Body of pancreas (tissue), 4 donors: ENCODE measurements at regions not wholly inside any gene's neighbourhood (a gene's known extent, or its start where the extent isn't known, plus 50 kb on each side); places are given as distances from the start of the nearest gene placed in this dataset.

Experiments
- ATAC-seq: fragments of 150-250 bp; one replicate; pipeline ENCODE4 v1.9.1; 2016
- DNase-seq, 4 donors: peaks; one replicate each; pipeline ENCODE4 v3.0.0-alpha.2; 2019
- H3K27ac ChIP-seq, 4 donors: fragments of 200-600 bp; sonication (generic); 1 replicate in 3 of 4; 2 replicates in 1 of 4; pipeline versions ENCODE4 v1.5.1 to v1.6.1; 2016 to 2019; ENCODE audit warnings: mild to moderate bottlenecking in 1 of 4, mixed read lengths in 1 of 4, moderate library complexity in 1 of 4
- H3K27me3 ChIP-seq, 2 donors: fragments of 200-600 bp; sonication (generic); one replicate each; pipeline ENCODE4 v1.6.0; 2016; ENCODE audit warnings: mild to moderate bottlenecking in 1 of 2
- H3K36me3 ChIP-seq, 2 donors: fragments of 200-600 bp; sonication (generic); replicated peaks in 1 of 2; 2 replicates each; pipeline ENCODE4 v1.5.1; 2016; ENCODE audit warnings: low read depth in 2 of 2; ENCODE audit not compliant: insufficient read depth in 1 of 2
- H3K4me1 ChIP-seq: fragments of 200-600 bp; sonication (generic); one replicate; pipeline ENCODE4 v1.6.0; 2016
- H3K4me3 ChIP-seq, 2 donors: fragments of 200-600 bp; sonication (generic); 1 replicate in 1 of 2; 2 replicates in 1 of 2; pipeline ENCODE4 v1.5.1; 2016 to 2019
- H3K9me3 ChIP-seq, 3 donors: fragments of 200-600 bp; sonication (generic); 1 replicate in 2 of 3; 2 replicates in 1 of 3; pipeline ENCODE4 v1.5.1; 2016
- CTCF ChIP-seq, 7 experiments: fragments of 450-650 bp in 4 of 7; fragments of 200-600 bp in 3 of 7; sonication (generic) in 3 of 7; IDR thresholded peaks; one replicate each; pipeline ENCODE4 v1.5.1; 2016 to 2019; ENCODE audit warnings: antibody characterized with exemption in 7 of 7
- POLR2A ChIP-seq, 3 donors: fragments of 450-650 bp; IDR thresholded peaks; one replicate each; pipeline ENCODE4 v1.6.1; 2016; ENCODE audit warnings: antibody characterized with exemption in 3 of 3, mild to moderate bottlenecking in 2 of 3
- WGBS, 2 donors: methylation state at CpG; one replicate each; pipeline ENCODE4 v1.1.5; 2017; 5-methylcytosine and 5-hydroxymethylcytosine counted together
- intact Hi-C: fragments of 100-400 bp; cut with DNase I; formaldehyde crosslinking; loops from one replicate; pipeline ENCODE4 v1.15.1; 2023

DNA sequence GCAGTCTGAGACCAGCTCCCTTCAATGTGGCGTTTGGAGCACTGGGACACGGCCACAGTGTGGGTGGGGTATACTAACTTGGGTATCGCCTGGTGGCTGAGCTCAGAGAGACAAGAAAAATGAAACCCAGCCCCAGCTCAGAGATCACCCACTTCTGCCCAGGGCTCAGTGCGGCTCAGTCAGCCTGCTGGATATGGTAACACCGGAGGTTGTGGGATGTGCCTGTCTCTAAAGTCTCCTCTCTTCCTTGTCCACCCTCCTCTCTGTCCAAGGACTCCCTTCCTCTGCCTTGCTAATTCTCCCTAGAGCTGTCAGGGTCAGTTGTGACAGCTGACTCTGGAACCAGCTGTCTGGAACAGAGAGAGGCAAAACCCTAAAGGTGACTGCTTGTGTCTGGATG, 149.1 kb downstream of the PTPN20 start:
- DNase-seq (no peak), ATAC-seq (no peak)
- Histone ChIP-seq H3K27me3 (no peaks in the 10 kb centered on the region), H3K27ac (no peak overlapping the region), H3K4me1 (no peaks in the 10 kb centered on the region), H3K4me3 (no peak overlapping the region), H3K9me3 (no peaks in the 10 kb centered on the region), H3K36me3 (no peaks in the 10 kb centered on the region)
- intact Hi-C loops, result no loop called here
- 88 to 93% methylated on average over 3 to 5 of the region's 5 CpGs for WGBS, 2 donors
- TF ChIP-seq CTCF (IDR thresholded peaks at IDR 0.05), result no peak
- no peak for TF ChIP-seq POLR2A (IDR thresholded peaks at IDR 0.05)

DNA sequence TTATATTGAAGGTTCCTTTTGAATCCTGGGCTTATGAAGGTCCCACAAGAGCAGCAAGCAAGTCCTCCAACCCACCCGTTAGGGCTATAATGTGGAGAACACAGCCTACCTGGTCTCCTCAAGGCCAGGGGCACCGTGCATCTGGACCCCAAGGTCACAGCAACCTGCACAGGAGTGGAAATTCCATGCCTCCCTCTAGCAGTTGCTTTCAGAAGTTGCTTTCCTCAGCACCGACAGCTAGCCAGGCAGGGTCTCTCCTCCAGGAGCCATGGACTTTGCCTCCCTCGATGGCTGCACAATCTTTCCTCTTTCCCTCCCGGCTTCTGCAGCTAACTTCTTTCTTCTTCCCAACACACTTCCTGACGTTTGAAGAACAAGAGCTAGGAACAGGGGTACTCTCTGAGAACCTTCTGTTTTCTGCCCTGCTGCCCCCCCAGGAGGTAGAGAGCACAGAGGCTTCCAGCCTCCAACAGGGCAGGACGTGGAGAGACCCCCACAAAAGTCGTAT, 149.8 kb downstream of the PTPN20 start:
- Histone ChIP-seq H3K9me3 (no peaks in the 10 kb centered on the region), H3K4me1 (no peaks in the 10 kb centered on the region), H3K36me3 (no peaks in the 10 kb centered on the region), H3K27me3 (no peaks in the 10 kb centered on the region), H3K4me3 (no peak overlapping the region), H3K27ac (no peak overlapping the region)
- 27 to 51% methylated on average over 8 of the region's 8 CpGs for WGBS, 2 donors
- ATAC-seq (no peak), DNase-seq (no peak)
- TF ChIP-seq POLR2A (IDR thresholded peaks at IDR 0.05) (no peak), CTCF (IDR thresholded peaks at IDR 0.05) (no peak)
- intact Hi-C loops, result no loop called here

DNA sequence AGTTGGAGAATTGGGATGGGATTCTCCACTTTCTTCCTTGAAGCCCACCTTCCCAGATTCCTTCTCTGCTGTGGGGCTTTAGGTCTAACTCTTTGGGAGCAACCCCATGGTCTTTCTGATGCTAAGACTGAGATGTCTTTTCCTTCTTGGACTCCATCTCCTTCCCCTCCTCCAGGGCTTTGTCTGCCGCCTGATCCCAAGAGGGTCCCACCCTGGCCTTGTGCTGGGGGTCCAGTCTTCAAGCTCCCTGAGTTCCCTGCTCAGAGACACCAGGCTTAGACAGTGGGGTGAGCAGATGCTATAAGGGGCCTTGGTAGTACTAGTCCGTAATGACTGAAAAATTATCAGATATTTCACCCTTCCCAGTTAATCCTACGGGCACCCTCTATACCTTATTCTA, 150.5 kb downstream of the PTPN20 start:
- 75 to 89% methylated on average over 3 of the region's 3 CpGs for WGBS, 2 donors
- intact Hi-C loops, result no loop called here
- H3K9me3 ChIP-seq, result no peaks in the 10 kb centered on the region

DNA sequence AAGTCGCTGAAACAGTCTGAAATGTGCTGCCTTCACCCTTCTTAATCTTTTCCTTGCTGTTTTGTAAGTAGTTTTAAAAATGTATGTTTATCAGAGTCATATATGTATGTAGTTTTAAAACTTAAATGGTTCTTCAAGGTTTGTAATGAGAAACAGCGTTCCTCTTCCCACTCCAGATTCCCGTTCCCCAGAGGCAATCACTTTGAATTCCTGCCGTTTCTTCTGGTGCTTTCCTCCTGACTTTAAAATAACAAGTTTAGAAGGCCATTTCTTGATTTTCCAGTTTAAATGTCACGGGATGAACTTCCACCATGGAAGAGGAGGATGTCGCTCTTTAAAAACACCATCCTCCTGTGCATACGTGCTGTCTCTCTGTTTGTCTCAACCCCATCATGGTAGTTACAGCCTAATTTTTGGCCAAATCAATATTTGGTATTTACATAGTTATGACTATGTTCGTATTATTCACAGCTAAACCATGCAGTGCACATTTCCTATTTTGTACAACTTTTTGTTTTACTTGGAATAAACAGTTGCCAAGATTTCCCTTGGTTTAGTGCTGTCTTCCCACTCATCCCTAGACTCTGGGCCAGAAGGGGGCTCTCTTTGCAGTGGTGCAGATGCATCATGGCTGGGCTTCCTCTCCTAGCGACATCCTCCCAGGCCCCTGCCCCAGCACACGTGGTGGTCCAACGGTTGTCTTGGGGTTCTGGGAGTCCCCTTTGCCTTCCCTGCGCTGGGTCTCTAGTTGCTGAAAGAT, 151.4 kb downstream of the PTPN20 start:
- H3K27ac ChIP-seq, result no peak overlapping the region
- H3K4me3 ChIP-seq, result no peak overlapping the region
- WGBS, 2 donors, result 65 to 68% methylated on average over 12 of the region's 12 CpGs
- no peaks in the 10 kb centered on the region for H3K4me1 ChIP-seq
- H3K9me3 ChIP-seq, result no peaks in the 10 kb centered on the region
- intact Hi-C loops, result no loop called here
- DNase-seq, result no peak
- no peaks in the 10 kb centered on the region for H3K36me3 ChIP-seq
- TF ChIP-seq POLR2A (IDR thresholded peaks at IDR 0.05) (no peak), CTCF (IDR thresholded peaks at IDR 0.05) (peak in 1 of 7 experiments; percentile 5)
- no peaks in the 10 kb centered on the region for H3K27me3 ChIP-seq
- no peak for ATAC-seq

More for the DNA sequence above, 150.5 kb downstream of the PTPN20 start:
- TF ChIP-seq CTCF (IDR thresholded peaks at IDR 0.05) (no peak), POLR2A (IDR thresholded peaks at IDR 0.05) (no peak)
- ATAC-seq, result no peak
- no peak overlapping the region for H3K27ac ChIP-seq
- H3K27me3 ChIP-seq, result no peaks in the 10 kb centered on the region
- no peaks in the 10 kb centered on the region for H3K36me3 ChIP-seq
- no peak overlapping the region for H3K4me3 ChIP-seq
- DNase-seq, result no peak
- H3K4me1 ChIP-seq, result no peaks in the 10 kb centered on the region

DNA sequence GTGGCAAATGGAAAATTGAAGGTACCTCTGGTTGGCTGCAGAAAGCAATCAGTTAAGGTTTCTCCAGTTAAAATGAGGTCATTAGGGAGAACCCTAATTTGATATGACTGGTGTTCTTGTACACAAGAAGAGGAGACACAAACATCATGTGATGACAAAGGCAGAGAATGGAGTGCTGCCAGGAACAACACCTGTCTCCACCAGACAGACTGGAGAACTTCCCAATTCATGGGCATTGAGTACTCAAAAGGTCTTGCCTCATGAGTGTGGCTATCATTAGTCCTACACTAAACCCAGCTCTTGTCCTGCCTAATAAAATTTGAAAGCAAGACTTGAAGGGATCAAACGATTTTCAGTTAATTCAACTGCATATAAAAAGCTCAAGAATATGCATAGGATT, 152.6 kb downstream of the PTPN20 start:
- Histone ChIP-seq H3K4me1 (no peaks in the 10 kb centered on the region), H3K36me3 (no peaks in the 10 kb centered on the region), H3K4me3 (no peak overlapping the region), H3K27me3 (no peaks in the 10 kb centered on the region), H3K27ac (no peak overlapping the region), H3K9me3 (no peaks in the 10 kb centered on the region)
- intact Hi-C loops, result no loop called here
- ATAC-seq, result no peak
- 56 to 59% methylated on average over 1 of the region's 1 CpG for WGBS, 2 donors
- TF ChIP-seq CTCF (IDR thresholded peaks at IDR 0.05), result no peak
- no peak for TF ChIP-seq POLR2A (IDR thresholded peaks at IDR 0.05)
- no peak for DNase-seq
